CD14-positive monocyte (primary cell): ENCODE measurements at regions not wholly inside any gene's neighbourhood (a gene's known extent, or its start where the extent isn't known, plus 50 kb on each side); places are given as distances from the start of the nearest gene placed in this dataset.

Experiments used
- DNase-seq, 3 donors: peaks; one replicate each; pipeline ENCODE4 v3.0.0-alpha.2; 2011 to 2022
- H2AFZ ChIP-seq: 2 replicates; pipeline ENCODE4 v1.6.0; 2012; ENCODE audit warnings: mild to moderate bottlenecking, low read depth, low read length, inconsistent platforms; ENCODE audit not compliant: insufficient read depth, poor library complexity, severe bottlenecking
- H3K27ac ChIP-seq, 2 donors: 1 replicate in 1 of 2; 2 replicates in 1 of 2; pipeline ENCODE4 v1.5.1; 2012 to 2013; ENCODE audit warnings: low read length in 2 of 2, control low read depth in 1 of 2, inconsistent platforms in 1 of 2, low read depth in 1 of 2, mild to moderate bottlenecking in 1 of 2
- H3K27me3 ChIP-seq, 2 donors: one replicate each; pipeline versions ENCODE4 v1.6.0 to v1.6.1; 2011 to 2013; ENCODE audit warnings: low read length in 2 of 2; ENCODE audit not compliant: control insufficient read depth in 2 of 2, insufficient read depth in 2 of 2
- H3K36me3 ChIP-seq, 2 donors: replicated peaks in 1 of 2; 1 replicate in 1 of 2; 2 replicates in 1 of 2; pipeline versions ENCODE4 v1.5.1 to v1.6.1; 2012 to 2013; ENCODE audit warnings: low read length in 2 of 2, control low read depth in 1 of 2, inconsistent platforms in 1 of 2, mild to moderate bottlenecking in 1 of 2; ENCODE audit not compliant: insufficient read depth in 2 of 2, control insufficient read depth in 1 of 2
- H3K4me1 ChIP-seq, 2 donors: 1 replicate in 1 of 2; 2 replicates in 1 of 2; pipeline versions ENCODE4 v1.5.1 to v1.6.1; 2012 to 2013; ENCODE audit warnings: low read length in 2 of 2, control low read depth in 1 of 2, inconsistent platforms in 1 of 2, mild to moderate bottlenecking in 1 of 2, moderate library complexity in 1 of 2; ENCODE audit not compliant: insufficient read depth in 2 of 2, control insufficient read depth in 1 of 2
- H3K4me2 ChIP-seq: replicated peaks from 2 replicates; pipeline ENCODE3; 2012; ENCODE audit warnings: low read length, moderate library complexity, mild to moderate bottlenecking; ENCODE audit not compliant: poor library complexity, severe bottlenecking; ENCODE audit errors: extremely low read depth
- H3K4me3 ChIP-seq, 3 experiments: fragments of 200-600 bp in 1 of 3; sonication (generic) in 1 of 3; replicated peaks in 1 of 3; 1 replicate in 2 of 3; 2 replicates in 1 of 3; pipeline ENCODE4 v1.5.1; 2011 to 2013; ENCODE audit warnings: low read length in 3 of 3, mild to moderate bottlenecking in 3 of 3, control low read depth in 2 of 3, low read depth in 2 of 3, inconsistent platforms in 1 of 3, moderate library complexity in 1 of 3
- H3K79me2 ChIP-seq: 2 replicates; pipeline ENCODE4 v1.6.0; 2012; ENCODE audit warnings: mild to moderate bottlenecking, control low read depth, inconsistent platforms, low read length, moderate library complexity; ENCODE audit not compliant: insufficient read depth
- H3K9ac ChIP-seq: 2 replicates; pipeline ENCODE4 v1.6.0; 2017; ENCODE audit warnings: low read length, mild to moderate bottlenecking; ENCODE audit not compliant: insufficient read depth, poor library complexity, severe bottlenecking
- H3K9me3 ChIP-seq, 2 donors: replicated peaks in 1 of 2; 1 replicate in 1 of 2; 2 replicates in 1 of 2; pipeline versions ENCODE4 v1.5.1 to v1.6.1; 2012 to 2013; ENCODE audit warnings: low read length in 2 of 2, control low read depth in 1 of 2; ENCODE audit not compliant: control insufficient read depth in 1 of 2, insufficient read depth in 1 of 2
- H4K20me1 ChIP-seq: 2 replicates; pipeline ENCODE4 v1.6.0; 2012; ENCODE audit warnings: mild to moderate bottlenecking, low read length, control low read depth, moderate library complexity; ENCODE audit not compliant: insufficient read depth
- H3K27ac Mint-ChIP-seq, 7 donors: one replicate each; pipeline ENCODE4 v1.8.0; 2020; ENCODE audit warnings: mild to moderate bottlenecking in 7 of 7, mixed read lengths in 7 of 7, moderate library complexity in 6 of 7, inconsistent platforms in 2 of 7
- H3K27me3 Mint-ChIP-seq, 3 donors: one replicate each; pipeline ENCODE4 v1.8.0; 2021 to 2022; ENCODE audit warnings: low read depth in 3 of 3, mild to moderate bottlenecking in 3 of 3, mixed read lengths in 3 of 3, moderate library complexity in 3 of 3, inconsistent platforms in 1 of 3
- H3K36me3 Mint-ChIP-seq, 2 donors: one replicate each; pipeline ENCODE4 v1.8.0; 2020; ENCODE audit warnings: mixed read lengths in 2 of 2, inconsistent platforms in 1 of 2, mild to moderate bottlenecking in 1 of 2
- H3K4me1 Mint-ChIP-seq: one replicate; pipeline ENCODE4 v1.8.0; 2020; ENCODE audit warnings: mild to moderate bottlenecking, mixed read lengths
- H3K4me3 Mint-ChIP-seq, 2 donors: one replicate each; pipeline ENCODE4 v1.8.0; 2020; ENCODE audit warnings: mild to moderate bottlenecking in 2 of 2, mixed read lengths in 2 of 2, moderate library complexity in 1 of 2
- H3K9me3 Mint-ChIP-seq, 7 donors: one replicate each; pipeline ENCODE4 v1.8.0; 2020 to 2022; ENCODE audit warnings: mixed read lengths in 7 of 7, mild to moderate bottlenecking in 6 of 7, moderate library complexity in 6 of 7, inconsistent platforms in 2 of 7
- WGBS: methylation state at CpG from one replicate; pipeline ENCODE4 v1.1.5; 2013; ENCODE audit warnings: missing lambda C conversion rate; ENCODE audit not compliant: insufficient coverage; 5-methylcytosine and 5-hydroxymethylcytosine counted together
- intact Hi-C, 2 donors: fragments of 100-400 bp; cut with micrococcal nuclease; formaldehyde crosslinking; loops; one replicate each; pipeline versions ENCODE4 v1.15.0 to v1.15.1; 2023
- TF ChIP-seq, protein P1 (sequence below): fragments of 200-600 bp; IDR thresholded peaks from one replicate; pipeline ENCODE4 v1.8.0; 2022; ENCODE audit warnings: antibody characterized with exemption, mild to moderate bottlenecking

- no peaks in the 10 kb centered on the region for H3K36me3 Mint-ChIP-seq
- peaks cover 0 to 10% (median 4%) of the 10 kb centered on the region in 7 donors for H3K9me3 Mint-ChIP-seq
- peaks cover 0 to under 1% of the 10 kb centered on the region in 2 donors for H3K9me3 ChIP-seq
- no peaks in the 10 kb centered on the region for H3K79me2 ChIP-seq
- H3K4me3 ChIP-seq = no peak overlapping the region
- TF ChIP-seq, protein P1, sequence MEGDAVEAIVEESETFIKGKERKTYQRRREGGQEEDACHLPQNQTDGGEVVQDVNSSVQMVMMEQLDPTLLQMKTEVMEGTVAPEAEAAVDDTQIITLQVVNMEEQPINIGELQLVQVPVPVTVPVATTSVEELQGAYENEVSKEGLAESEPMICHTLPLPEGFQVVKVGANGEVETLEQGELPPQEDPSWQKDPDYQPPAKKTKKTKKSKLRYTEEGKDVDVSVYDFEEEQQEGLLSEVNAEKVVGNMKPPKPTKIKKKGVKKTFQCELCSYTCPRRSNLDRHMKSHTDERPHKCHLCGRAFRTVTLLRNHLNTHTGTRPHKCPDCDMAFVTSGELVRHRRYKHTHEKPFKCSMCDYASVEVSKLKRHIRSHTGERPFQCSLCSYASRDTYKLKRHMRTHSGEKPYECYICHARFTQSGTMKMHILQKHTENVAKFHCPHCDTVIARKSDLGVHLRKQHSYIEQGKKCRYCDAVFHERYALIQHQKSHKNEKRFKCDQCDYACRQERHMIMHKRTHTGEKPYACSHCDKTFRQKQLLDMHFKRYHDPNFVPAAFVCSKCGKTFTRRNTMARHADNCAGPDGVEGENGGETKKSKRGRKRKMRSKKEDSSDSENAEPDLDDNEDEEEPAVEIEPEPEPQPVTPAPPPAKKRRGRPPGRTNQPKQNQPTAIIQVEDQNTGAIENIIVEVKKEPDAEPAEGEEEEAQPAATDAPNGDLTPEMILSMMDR = no peak
- H3K36me3 ChIP-seq = no peaks in the 10 kb centered on the region
- intact Hi-C loops = no loop called here
- no peaks in the 10 kb centered on the region for H3K4me1 Mint-ChIP-seq
- no peak for DNase-seq
- H3K4me2 ChIP-seq = no peak overlapping the region
- H3K27ac ChIP-seq = no peak overlapping the region
- no peaks in the 10 kb centered on the region for H3K4me1 ChIP-seq
- H3K27me3 Mint-ChIP-seq = peaks cover 0 to 3% (median 3%) of the 10 kb centered on the region in 3 donors
- H3K27ac Mint-ChIP-seq = no peak overlapping the region
- no peak overlapping the region for H3K4me3 Mint-ChIP-seq
- no peak overlapping the region for H3K9ac ChIP-seq
- no peaks in the 10 kb centered on the region for H3K27me3 ChIP-seq
- H4K20me1 ChIP-seq = no peaks in the 10 kb centered on the region
- H2AFZ ChIP-seq = no peak overlapping the region
- 79% methylated on average over 2 of the region's 6 CpGs for WGBS
Measured at GRCh38 chr2:6212491-6212890, 520.3 kb downstream of the SOX11 start.

GRCh38 chr2:6213056-6213780 lies 521.0 kb downstream of the SOX11 start:
- no peak overlapping the region for H3K9ac ChIP-seq
- H2AFZ ChIP-seq = no peak overlapping the region
- no peaks in the 10 kb centered on the region for H3K27me3 ChIP-seq
- intact Hi-C loops = no loop called here
- Mint-ChIP-seq H3K9me3 (peaks cover 0 to 10% (median 6%) of the 10 kb centered on the region in 7 donors), H3K27me3 (peaks cover 0 to 3% (median 3%) of the 10 kb centered on the region in 3 donors), H3K36me3 (no peaks in the 10 kb centered on the region), H3K27ac (no peak overlapping the region), H3K4me1 (no peaks in the 10 kb centered on the region), H3K4me3 (no peak overlapping the region)
- H3K4me1 ChIP-seq = no peaks in the 10 kb centered on the region
- no peak overlapping the region for H3K4me3 ChIP-seq
- no peak overlapping the region for H3K27ac ChIP-seq
- DNase-seq = no peak
- H3K4me2 ChIP-seq = no peak overlapping the region
- WGBS = 92% methylated on average over 11 of the region's 20 CpGs
- H3K36me3 ChIP-seq = no peaks in the 10 kb centered on the region
- no peaks in the 10 kb centered on the region for H4K20me1 ChIP-seq
- TF ChIP-seq, protein P1 = no peak
- H3K9me3 ChIP-seq = peaks cover 2 to 6% of the 10 kb centered on the region in 2 donors
- no peaks in the 10 kb centered on the region for H3K79me2 ChIP-seq
